Liver (tissue), 8 donors: ENCODE measurements at regions not wholly inside any gene's neighbourhood (a gene's known extent, or its start where the extent isn't known, plus 50 kb on each side); places are given as distances from the start of the nearest gene placed in this dataset.

ENCODE experiments used
- DNase-seq: peaks from one replicate; pipeline ENCODE4 v3.0.0-alpha.2; 2017; ENCODE audit warnings: low spot score
- H3K27ac ChIP-seq, 2 donors: one replicate each; pipeline ENCODE4 v1.7.0; 2013; ENCODE audit warnings: inconsistent platforms in 2 of 2, low read length in 2 of 2, control low read depth in 1 of 2, low read depth in 1 of 2, mild to moderate bottlenecking in 1 of 2
- H3K27me3 ChIP-seq, 4 donors: one replicate each; pipeline versions ENCODE4 v1.6.1 to v1.7.0; 2013; ENCODE audit warnings: low read length in 3 of 4, inconsistent platforms in 1 of 4, mild to moderate bottlenecking in 1 of 4, moderate library complexity in 1 of 4; ENCODE audit not compliant: control insufficient read depth in 4 of 4, insufficient read depth in 4 of 4
- H3K36me3 ChIP-seq, 4 donors: one replicate each; pipeline versions ENCODE4 v1.6.1 to v1.7.0; 2013; ENCODE audit warnings: low read length in 3 of 4, mild to moderate bottlenecking in 3 of 4, low read depth in 1 of 4, moderate library complexity in 1 of 4; ENCODE audit not compliant: control insufficient read depth in 4 of 4, insufficient read depth in 3 of 4
- H3K4me1 ChIP-seq, 4 donors: one replicate each; pipeline versions ENCODE4 v1.6.1 to v1.7.0; 2013; ENCODE audit warnings: low read length in 3 of 4, mild to moderate bottlenecking in 3 of 4, moderate library complexity in 1 of 4; ENCODE audit not compliant: control insufficient read depth in 4 of 4, insufficient read depth in 4 of 4
- H3K4me3 ChIP-seq, 3 donors: one replicate each; pipeline versions ENCODE4 v1.6.1 to v1.7.0; 2013; ENCODE audit warnings: low read length in 3 of 3, control low read depth in 1 of 3, low read depth in 1 of 3, mild to moderate bottlenecking in 1 of 3
- H3K9ac ChIP-seq, 2 donors: one replicate each; pipeline ENCODE4 v1.7.0; 2013; ENCODE audit warnings: low read length in 2 of 2, mild to moderate bottlenecking in 2 of 2, moderate library complexity in 2 of 2, control low read depth in 1 of 2, low read depth in 1 of 2
- H3K9me3 ChIP-seq, 4 donors: one replicate each; pipeline versions ENCODE4 v1.6.1 to v1.7.0; 2013; ENCODE audit warnings: low read length in 3 of 4; ENCODE audit not compliant: control insufficient read depth in 4 of 4
- EGR1 ChIP-seq, 2 donors: IDR thresholded peaks; 2 replicates each; pipeline ENCODE4 v1.6.1; 2016 to 2018; ENCODE audit warnings: antibody characterized with exemption in 2 of 2, low read depth in 2 of 2
- FOXA1 ChIP-seq: IDR thresholded peaks from 2 replicates; pipeline ENCODE4 v1.6.1; 2016; ENCODE audit warnings: antibody characterized with exemption
- FOXA2 ChIP-seq: IDR thresholded peaks from 2 replicates; pipeline ENCODE4 v1.6.1; 2016; ENCODE audit warnings: antibody characterized with exemption
- GABPA ChIP-seq, 2 donors: IDR thresholded peaks in 1 of 2; conservative IDR thresholded peaks in 1 of 2; 2 replicates each; pipeline ENCODE4 v1.6.1; 2016; ENCODE audit warnings: antibody characterized with exemption in 2 of 2, mild to moderate bottlenecking in 1 of 2, moderate library complexity in 1 of 2
- HNF4A ChIP-seq, 2 donors: conservative IDR thresholded peaks; 2 replicates each; pipeline ENCODE4 v1.6.1; 2016; ENCODE audit warnings: antibody characterized with exemption in 2 of 2, mild to moderate bottlenecking in 2 of 2
- HNF4G ChIP-seq: IDR thresholded peaks from 2 replicates; pipeline ENCODE4 v1.6.1; 2016; ENCODE audit warnings: antibody characterized with exemption
- JUND ChIP-seq, 2 donors: IDR thresholded peaks; 2 replicates each; pipeline ENCODE4 v1.6.1; 2016; ENCODE audit warnings: antibody characterized with exemption in 2 of 2
- NR2F2 ChIP-seq: IDR thresholded peaks from 2 replicates; pipeline ENCODE4 v1.6.1; 2016; ENCODE audit warnings: antibody characterized with exemption
- RAD21 ChIP-seq, 2 donors: IDR thresholded peaks; 2 replicates each; pipeline ENCODE4 v1.6.1; 2016; ENCODE audit warnings: antibody characterized with exemption in 2 of 2, mild to moderate bottlenecking in 2 of 2
- RXRA ChIP-seq, 2 donors: IDR thresholded peaks; 2 replicates each; pipeline ENCODE4 v1.6.1; 2017 to 2018; ENCODE audit warnings: antibody characterized with exemption in 2 of 2, mild to moderate bottlenecking in 1 of 2
- SP1 ChIP-seq: IDR thresholded peaks from 2 replicates; pipeline ENCODE4 v1.6.1; 2018; ENCODE audit warnings: antibody characterized with exemption, mild to moderate bottlenecking
- TAF1 ChIP-seq: conservative IDR thresholded peaks from 2 replicates; pipeline ENCODE4 v1.6.1; 2016; ENCODE audit warnings: antibody characterized with exemption, mild to moderate bottlenecking
- YY1 ChIP-seq: IDR thresholded peaks from 2 replicates; pipeline ENCODE4 v1.6.1; 2016; ENCODE audit warnings: antibody characterized with exemption, mild to moderate bottlenecking
- WGBS: extraction: QIAGEN DNeasy Blood & Tissue Kit; methylation state at CpG from one replicate; pipeline ENCODE4 v1.1.7; 2013; 5-methylcytosine and 5-hydroxymethylcytosine counted together
- TF ChIP-seq, protein P1 (sequence below): IDR thresholded peaks from 2 replicates; pipeline ENCODE4 v1.6.1; 2016; ENCODE audit warnings: antibody characterized with exemption
- TF ChIP-seq, protein P2 (sequence below): IDR thresholded peaks from 2 replicates; pipeline ENCODE4 v1.6.1; 2016; ENCODE audit warnings: antibody characterized with exemption
- TF ChIP-seq, protein P3 (sequence below): fragments of 150-350 bp; IDR thresholded peaks from 2 replicates; pipeline ENCODE4 v1.5.1; 2017; ENCODE audit warnings: improper control_type of control experiment, low read depth, low read length; ENCODE audit not compliant: missing input control
- TF ChIP-seq, protein P4 (sequence below): IDR thresholded peaks from 2 replicates; pipeline ENCODE4 v1.6.1; 2016; ENCODE audit warnings: antibody characterized with exemption, mild to moderate bottlenecking
- TF ChIP-seq, protein P5 (sequence below): IDR thresholded peaks from 2 replicates; pipeline ENCODE4 v1.6.1; 2016; ENCODE audit warnings: antibody characterized with exemption
- donor health status: healthy.
- donor health status: healthy.
- donor health status: healthy.
- donor health status: healthy.
- donor health status: healthy.

DNA sequence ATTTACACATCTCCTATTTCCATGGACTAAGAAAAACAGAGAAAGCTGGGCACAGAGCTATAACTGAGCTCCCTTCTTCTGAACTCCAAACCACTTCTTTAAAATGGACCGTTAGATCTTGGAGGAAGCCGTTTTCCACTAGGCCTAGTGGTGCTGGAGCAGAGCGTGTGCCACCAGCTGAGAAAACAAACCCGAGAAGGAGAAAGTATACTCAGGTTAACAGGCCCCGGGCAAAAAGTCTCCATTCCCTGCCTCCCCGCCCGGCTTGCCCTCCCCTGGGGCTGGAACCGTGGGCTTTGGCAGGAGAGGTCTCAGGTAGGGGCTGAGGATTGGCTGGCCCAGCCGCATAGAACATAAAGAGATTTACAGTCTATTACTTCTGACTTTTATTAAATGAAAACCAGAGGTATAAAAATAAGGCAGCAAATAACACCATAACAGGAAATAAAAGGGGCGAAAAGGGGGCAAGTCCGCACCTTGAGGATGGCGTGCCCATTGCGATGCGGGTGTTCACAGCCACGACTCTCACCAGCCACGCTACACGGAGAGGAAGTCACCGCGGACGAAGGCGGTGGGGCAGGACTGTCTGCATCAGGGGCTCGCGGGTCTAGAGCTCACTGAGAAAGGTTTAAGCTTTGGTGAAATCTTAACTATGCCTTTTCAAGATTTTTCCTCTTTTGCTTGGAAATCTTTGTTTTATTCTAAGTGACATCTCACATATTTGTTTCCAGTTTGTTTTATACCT lies 191.2 kb upstream of the GMDS start:
- no peaks in the 10 kb centered on the region for H3K9me3 ChIP-seq
- H3K27me3 ChIP-seq: no peaks in the 10 kb centered on the region
- no peaks in the 10 kb centered on the region for H3K36me3 ChIP-seq
- no peak overlapping the region for H3K4me3 ChIP-seq
- 97% methylated on average over 23 of the region's 23 CpGs for WGBS
- no peak overlapping the region for H3K27ac ChIP-seq
- H3K4me1 ChIP-seq: peaks cover 0 to 2% (median 0%) of the 10 kb centered on the region in 4 donors
- no peak for TF ChIP-seq SP1
- TF ChIP-seq FOXA2: no peak
- no peak for TF ChIP-seq RXRA (IDR thresholded peaks at IDR 0.05)
- TF ChIP-seq, protein P1, sequence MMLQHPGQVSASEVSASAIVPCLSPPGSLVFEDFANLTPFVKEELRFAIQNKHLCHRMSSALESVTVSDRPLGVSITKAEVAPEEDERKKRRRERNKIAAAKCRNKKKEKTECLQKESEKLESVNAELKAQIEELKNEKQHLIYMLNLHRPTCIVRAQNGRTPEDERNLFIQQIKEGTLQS: no peak
- H3K9ac ChIP-seq: no peak overlapping the region
- DNase-seq: no peak

DNA sequence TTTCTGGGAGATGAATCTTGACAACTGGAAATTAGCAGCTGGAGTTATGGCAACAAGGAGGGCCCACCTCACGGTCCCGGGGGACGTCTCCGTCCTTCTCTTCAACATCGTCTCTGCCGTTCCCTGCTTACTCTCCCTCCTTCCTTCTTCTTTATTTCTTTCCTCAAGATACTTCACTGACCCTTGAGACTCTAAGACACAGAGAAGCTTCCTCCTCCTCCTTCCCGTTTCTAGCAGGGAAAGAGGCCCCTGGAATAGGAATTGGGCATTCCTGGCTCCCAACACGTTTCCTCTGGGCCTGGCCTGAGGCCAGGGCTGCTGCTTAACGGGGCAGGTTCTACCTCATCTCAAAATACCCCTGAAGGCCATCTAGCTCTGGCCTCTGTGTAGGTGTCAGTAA lies 189.9 kb upstream of the GMDS start:
- Histone ChIP-seq H3K9me3 (no peaks in the 10 kb centered on the region), H3K9ac (no peak overlapping the region), H3K4me3 (no peak overlapping the region), H3K4me1 (peaks cover 0 to 2% (median 0%) of the 10 kb centered on the region in 4 donors), H3K27ac (no peak overlapping the region), H3K36me3 (no peaks in the 10 kb centered on the region), H3K27me3 (no peaks in the 10 kb centered on the region)
- DNase-seq: no peak
- TF ChIP-seq RAD21 (IDR thresholded peaks at IDR 0.05): no peak
- no peak for TF ChIP-seq GABPA (IDR thresholded peaks at IDR 0.05 in 1 of 2, conservative IDR thresholded peaks at IDR 0.05 in 1 of 2)
- TF ChIP-seq, protein P1: no peak
- TF ChIP-seq, protein P2, sequence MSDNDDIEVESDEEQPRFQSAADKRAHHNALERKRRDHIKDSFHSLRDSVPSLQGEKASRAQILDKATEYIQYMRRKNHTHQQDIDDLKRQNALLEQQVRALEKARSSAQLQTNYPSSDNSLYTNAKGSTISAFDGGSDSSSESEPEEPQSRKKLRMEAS: no peak
- TF ChIP-seq HNF4A (conservative IDR thresholded peaks at IDR 0.05): no peak
- no peak for TF ChIP-seq NR2F2
- no peak for TF ChIP-seq TAF1
- no peak for TF ChIP-seq RXRA (IDR thresholded peaks at IDR 0.05)
- TF ChIP-seq SP1: no peak
- TF ChIP-seq, protein P3, sequence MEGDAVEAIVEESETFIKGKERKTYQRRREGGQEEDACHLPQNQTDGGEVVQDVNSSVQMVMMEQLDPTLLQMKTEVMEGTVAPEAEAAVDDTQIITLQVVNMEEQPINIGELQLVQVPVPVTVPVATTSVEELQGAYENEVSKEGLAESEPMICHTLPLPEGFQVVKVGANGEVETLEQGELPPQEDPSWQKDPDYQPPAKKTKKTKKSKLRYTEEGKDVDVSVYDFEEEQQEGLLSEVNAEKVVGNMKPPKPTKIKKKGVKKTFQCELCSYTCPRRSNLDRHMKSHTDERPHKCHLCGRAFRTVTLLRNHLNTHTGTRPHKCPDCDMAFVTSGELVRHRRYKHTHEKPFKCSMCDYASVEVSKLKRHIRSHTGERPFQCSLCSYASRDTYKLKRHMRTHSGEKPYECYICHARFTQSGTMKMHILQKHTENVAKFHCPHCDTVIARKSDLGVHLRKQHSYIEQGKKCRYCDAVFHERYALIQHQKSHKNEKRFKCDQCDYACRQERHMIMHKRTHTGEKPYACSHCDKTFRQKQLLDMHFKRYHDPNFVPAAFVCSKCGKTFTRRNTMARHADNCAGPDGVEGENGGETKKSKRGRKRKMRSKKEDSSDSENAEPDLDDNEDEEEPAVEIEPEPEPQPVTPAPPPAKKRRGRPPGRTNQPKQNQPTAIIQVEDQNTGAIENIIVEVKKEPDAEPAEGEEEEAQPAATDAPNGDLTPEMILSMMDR: no peak
- TF ChIP-seq, protein P4, sequence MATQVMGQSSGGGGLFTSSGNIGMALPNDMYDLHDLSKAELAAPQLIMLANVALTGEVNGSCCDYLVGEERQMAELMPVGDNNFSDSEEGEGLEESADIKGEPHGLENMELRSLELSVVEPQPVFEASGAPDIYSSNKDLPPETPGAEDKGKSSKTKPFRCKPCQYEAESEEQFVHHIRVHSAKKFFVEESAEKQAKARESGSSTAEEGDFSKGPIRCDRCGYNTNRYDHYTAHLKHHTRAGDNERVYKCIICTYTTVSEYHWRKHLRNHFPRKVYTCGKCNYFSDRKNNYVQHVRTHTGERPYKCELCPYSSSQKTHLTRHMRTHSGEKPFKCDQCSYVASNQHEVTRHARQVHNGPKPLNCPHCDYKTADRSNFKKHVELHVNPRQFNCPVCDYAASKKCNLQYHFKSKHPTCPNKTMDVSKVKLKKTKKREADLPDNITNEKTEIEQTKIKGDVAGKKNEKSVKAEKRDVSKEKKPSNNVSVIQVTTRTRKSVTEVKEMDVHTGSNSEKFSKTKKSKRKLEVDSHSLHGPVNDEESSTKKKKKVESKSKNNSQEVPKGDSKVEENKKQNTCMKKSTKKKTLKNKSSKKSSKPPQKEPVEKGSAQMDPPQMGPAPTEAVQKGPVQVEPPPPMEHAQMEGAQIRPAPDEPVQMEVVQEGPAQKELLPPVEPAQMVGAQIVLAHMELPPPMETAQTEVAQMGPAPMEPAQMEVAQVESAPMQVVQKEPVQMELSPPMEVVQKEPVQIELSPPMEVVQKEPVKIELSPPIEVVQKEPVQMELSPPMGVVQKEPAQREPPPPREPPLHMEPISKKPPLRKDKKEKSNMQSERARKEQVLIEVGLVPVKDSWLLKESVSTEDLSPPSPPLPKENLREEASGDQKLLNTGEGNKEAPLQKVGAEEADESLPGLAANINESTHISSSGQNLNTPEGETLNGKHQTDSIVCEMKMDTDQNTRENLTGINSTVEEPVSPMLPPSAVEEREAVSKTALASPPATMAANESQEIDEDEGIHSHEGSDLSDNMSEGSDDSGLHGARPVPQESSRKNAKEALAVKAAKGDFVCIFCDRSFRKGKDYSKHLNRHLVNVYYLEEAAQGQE: no peak
- no peak for TF ChIP-seq JUND (IDR thresholded peaks at IDR 0.05)
- TF ChIP-seq EGR1 (IDR thresholded peaks at IDR 0.05; ENCODE audit: low read depth in 2 of 2): no peak
- TF ChIP-seq, protein P5, sequence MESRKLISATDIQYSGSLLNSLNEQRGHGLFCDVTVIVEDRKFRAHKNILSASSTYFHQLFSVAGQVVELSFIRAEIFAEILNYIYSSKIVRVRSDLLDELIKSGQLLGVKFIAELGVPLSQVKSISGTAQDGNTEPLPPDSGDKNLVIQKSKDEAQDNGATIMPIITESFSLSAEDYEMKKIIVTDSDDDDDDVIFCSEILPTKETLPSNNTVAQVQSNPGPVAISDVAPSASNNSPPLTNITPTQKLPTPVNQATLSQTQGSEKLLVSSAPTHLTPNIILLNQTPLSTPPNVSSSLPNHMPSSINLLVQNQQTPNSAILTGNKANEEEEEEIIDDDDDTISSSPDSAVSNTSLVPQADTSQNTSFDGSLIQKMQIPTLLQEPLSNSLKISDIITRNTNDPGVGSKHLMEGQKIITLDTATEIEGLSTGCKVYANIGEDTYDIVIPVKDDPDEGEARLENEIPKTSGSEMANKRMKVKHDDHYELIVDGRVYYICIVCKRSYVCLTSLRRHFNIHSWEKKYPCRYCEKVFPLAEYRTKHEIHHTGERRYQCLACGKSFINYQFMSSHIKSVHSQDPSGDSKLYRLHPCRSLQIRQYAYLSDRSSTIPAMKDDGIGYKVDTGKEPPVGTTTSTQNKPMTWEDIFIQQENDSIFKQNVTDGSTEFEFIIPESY: no peak
- no peak for TF ChIP-seq HNF4G
- TF ChIP-seq YY1: no peak
- no peak for TF ChIP-seq FOXA2
- TF ChIP-seq FOXA1: no peak
- WGBS: 91% methylated on average over 9 of the region's 9 CpGs
